Cardiac fibroblast (primary cell): ENCODE measurements at regions not wholly inside any gene's neighbourhood (a gene's known extent, or its start where the extent isn't known, plus 50 kb on each side); places are given as distances from the start of the nearest gene placed in this dataset.

ENCODE experiments used
- DNase-seq, 2 donors: peaks; one replicate each; pipeline versions ENCODE4 v3.0.0 to v3.0.0-alpha.2; 2010; ENCODE audit warnings: low read depth in 2 of 2
- H3K4me3 ChIP-seq, 2 donors: replicated peaks in 1 of 2; 1 replicate in 1 of 2; 2 replicates in 1 of 2; pipeline ENCODE4 v1.5.1; 2011; ENCODE audit warnings: low read depth in 2 of 2, low read length in 2 of 2, mild to moderate bottlenecking in 2 of 2, moderate library complexity in 1 of 2
- CTCF ChIP-seq: IDR thresholded peaks from one replicate; pipeline ENCODE4 v1.5.1; 2011; ENCODE audit warnings: low read depth, mild to moderate bottlenecking, low read length, inconsistent platforms

- no peak for DNase-seq
- no peak for TF ChIP-seq CTCF
- no peak overlapping the region for H3K4me3 ChIP-seq
Measured at GRCh38 chr14:97266653-97267052, 469.5 kb downstream of the VRK1 start.

DNA sequence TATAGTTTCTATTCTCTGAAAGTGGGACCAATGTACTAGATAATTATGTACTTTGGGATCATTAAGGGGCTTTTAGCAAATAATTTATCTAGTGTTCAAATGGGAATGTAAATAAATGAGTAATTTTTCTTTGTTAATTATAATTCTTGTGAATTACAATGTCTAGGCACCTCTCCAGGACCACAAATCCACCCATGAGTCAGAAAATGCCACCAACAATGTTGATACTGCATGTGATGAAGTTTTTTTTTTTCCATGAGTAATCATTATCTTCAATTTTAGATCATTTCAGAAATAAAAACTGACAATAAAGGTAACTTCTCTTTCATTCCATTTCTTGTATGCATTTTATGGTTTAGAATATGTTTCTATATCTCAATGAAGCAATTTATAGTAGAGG lies 470.3 kb downstream of the VRK1 start:
- TF ChIP-seq CTCF, result no peak
- H3K4me3 ChIP-seq, result no peak overlapping the region
- no peak for DNase-seq

- TF ChIP-seq CTCF, result no peak
- DNase-seq, result no peak
- no peak overlapping the region for H3K4me3 ChIP-seq
Measured at GRCh38 chr14:97268097-97268496, 470.9 kb downstream of the VRK1 start.

DNA sequence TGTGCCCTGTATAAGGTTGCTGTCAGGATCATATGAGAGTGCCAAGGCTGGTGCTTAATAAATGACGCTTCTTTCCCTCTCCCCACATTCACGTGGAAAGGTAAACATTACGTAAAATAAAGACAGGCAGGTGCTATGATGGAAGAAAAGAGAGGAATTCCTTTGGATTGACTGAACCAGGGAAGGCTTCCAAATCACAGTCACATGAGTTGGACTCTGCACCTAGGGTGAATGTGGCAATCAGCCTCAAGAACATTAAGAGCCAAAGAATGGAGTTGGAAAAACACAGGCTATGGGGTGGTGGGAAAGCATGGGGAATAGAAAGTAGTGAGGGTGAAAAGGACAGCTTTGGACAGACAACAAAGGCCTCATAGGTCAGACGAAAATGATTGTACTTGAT lies 473.1 kb downstream of the VRK1 start:
- TF ChIP-seq CTCF, result no peak
- H3K4me3 ChIP-seq, result no peak overlapping the region
- DNase-seq, result no peak

GRCh38 chr14:97271451-97271960 lies 474.3 kb downstream of the VRK1 start:
- no peak overlapping the region for H3K4me3 ChIP-seq
- DNase-seq, result no peak
- no peak for TF ChIP-seq CTCF

DNA sequence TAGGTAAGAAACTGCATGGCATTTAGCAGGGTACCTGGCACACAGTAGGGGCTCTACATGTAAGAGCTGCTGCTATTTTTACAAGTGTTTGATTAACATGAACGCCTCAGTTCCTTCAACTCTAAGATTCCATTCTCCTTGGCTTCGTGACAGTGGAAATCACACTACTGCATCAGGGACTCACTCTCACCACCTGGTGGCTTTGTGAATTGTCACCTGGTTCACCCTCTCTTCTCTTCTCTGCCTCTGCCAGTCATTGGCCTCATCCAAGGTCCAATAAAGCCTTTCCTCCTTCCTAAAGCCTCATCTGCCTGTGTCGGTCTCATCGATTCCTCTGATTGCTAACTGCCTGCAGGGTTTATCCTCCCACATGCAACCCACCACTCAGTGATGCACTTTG lies 476.4 kb downstream of the VRK1 start:
- no peak for DNase-seq
- TF ChIP-seq CTCF, result no peak

GRCh38 chr14:97274626-97275025 lies 477.4 kb downstream of the VRK1 start:
- TF ChIP-seq CTCF, result no peak
- no peak for DNase-seq
- H3K4me3 ChIP-seq, result no peak overlapping the region

More for the DNA sequence above, 476.4 kb downstream of the VRK1 start:
- H3K4me3 ChIP-seq, result no peak overlapping the region
